NCI-H2107 (cell line): ENCODE measurements at regions not wholly inside any gene's neighbourhood (a gene's known extent, or its start where the extent isn't known, plus 50 kb on each side); places are given as distances from the start of the nearest gene placed in this dataset.

ENCODE experiments used
- DNase-seq: peaks from one replicate; lab custom pipeline; 2025; lab: John Stamatoyannopoulos, UW

- no peak for DNase-seq
Observed at GRCh38 chr18:27826101-27826500, 350.8 kb downstream of the CDH2 start.

GRCh38 chr18:27825689-27826088 is 351.2 kb downstream of the CDH2 start:
- DNase-seq = no peak

DNA sequence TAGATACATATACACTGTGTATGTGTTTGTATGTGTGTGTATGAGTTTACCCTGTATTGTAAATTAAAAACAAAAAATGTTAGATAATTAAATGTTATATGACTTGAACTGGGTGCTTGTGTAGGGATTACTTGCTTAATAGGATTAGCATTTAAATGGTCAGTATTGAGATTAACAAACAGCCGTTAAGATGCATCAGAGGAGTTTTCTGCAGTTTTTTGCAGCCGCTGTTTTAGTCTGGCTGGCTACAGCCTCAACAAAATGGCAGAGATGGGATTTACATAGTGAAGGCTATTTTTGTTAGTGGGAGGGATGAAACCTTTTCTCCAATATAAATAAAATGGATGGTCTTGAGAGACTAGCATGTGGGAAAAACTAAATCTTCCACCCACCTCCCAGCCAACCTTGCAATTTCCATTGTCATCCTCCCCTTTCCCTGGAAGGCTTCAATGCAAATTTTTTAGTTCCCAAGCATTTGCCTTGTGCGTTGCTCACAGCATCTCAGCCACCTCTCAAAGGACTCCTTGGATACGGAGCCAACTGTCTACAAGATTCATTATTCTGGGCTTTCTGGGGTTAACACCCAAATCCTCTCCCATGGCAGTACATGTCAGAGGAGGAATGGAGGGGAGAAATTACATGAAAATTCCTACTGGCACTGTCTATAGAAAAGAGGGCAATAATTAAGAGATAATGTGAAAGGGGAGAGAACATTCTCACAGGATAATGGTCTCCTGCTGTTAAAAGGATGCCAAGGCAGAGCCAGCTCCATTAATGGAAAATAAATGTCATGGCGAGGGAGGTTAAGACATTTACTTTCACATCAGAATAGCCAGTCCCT is 351.9 kb downstream of the CDH2 start:
- DNase-seq = no peak

- DNase-seq = no peak
Observed at GRCh38 chr18:27824275-27824674, 352.7 kb downstream of the CDH2 start.

- no peak for DNase-seq
Observed at GRCh38 chr18:27823053-27823452, 353.9 kb downstream of the CDH2 start.

GRCh38 chr18:27808683-27809082 is 368.2 kb downstream of the CDH2 start:
- DNase-seq = no peak

- no peak for DNase-seq
Observed at GRCh38 chr18:27803957-27804356, 373.0 kb downstream of the CDH2 start.

DNA sequence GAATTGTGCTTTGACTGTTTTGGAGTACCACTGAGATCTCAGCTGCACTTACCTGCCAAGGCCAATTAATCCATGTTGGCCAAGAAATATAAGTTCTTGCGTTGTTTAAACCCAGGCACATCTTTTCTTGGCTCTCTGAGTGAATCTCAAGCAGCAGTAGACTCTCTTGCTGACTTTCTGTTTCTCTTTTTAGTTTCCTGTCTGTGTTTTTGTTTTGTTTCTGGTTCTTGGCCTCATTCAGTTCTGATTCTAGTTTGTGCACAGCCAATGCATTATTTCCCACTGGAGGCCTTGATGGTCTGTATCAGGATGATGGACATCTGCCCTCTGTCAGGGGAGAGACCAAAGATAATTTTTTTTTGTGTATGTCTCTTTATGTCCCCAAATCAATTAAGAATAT is 379.4 kb downstream of the CDH2 start:
- DNase-seq = no peak

GRCh38 chr18:27794181-27794926 is 382.6 kb downstream of the CDH2 start:
- no peak for DNase-seq

DNA sequence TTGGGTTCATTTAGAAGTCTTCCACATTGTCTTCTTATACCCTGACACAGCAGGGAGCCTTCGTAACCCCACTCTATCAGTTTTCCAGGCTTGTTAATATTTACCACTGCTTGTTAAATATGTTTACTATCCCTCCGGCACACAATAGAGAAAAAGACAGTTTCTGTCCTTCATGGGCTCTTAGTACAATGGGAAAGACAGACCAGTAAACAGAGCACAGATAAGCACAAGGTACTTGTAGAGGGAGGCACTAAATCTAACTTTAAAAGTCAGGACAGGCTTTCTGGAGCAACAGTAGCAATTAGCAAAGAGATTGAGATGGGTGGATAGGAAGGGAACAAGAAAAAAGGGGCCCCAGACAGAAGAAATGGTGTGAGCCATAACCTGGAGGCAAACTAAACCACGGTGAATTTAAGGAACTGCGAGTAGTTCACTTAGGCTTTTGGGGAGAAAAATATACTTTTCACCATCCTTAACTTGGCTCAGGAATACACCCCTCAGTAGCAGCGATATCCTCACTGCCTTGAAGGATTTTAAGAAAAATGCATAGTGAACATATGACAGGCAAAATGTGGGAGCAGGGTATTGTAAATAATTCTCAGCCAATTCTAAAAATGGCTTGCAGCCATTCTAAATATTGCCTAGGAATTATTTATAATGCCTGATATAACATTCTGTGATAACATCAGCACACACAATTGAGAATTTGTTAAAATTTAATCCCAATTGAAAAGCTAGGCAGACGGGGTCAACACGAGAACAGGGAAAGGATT is 383.7 kb downstream of the CDH2 start:
- no peak for DNase-seq

DNA sequence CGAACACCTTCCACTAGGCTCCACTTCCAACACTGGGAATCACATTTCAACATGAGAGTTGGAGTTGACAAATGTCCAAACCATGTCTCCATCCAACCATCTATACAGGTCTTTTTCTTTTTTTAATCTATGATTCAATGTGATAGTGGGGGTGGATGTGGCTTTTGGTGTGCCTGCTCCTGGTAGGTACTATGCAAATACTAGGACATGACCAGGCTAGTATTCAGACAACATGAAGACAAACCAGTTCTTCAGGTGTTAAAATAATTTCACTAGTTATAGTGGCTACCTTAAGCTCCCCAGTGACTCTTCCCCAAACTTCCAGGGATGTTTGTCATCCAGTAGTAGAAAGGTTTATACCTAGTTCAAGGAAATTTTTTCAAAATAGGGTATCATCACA is 387.5 kb downstream of the CDH2 start:
- DNase-seq = no peak

DNA sequence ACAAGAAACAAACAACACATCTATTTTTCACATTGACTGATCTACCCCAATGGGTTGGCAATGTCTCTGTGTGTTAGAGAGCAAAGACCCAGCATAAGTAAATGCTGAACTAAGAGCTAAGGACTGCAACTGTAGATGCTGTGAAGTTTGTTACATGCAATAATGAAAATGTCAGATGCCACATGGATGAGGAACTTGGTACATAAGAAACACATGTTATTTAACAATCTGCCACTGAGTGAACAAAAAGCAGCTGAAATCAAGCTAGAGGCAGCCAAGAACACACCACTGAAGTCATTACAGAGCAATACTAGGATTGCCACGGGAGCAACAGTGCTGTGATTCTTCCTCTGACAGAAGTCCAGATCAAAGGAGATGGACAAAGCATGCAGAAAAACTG is 389.4 kb downstream of the CDH2 start:
- no peak for DNase-seq

DNA sequence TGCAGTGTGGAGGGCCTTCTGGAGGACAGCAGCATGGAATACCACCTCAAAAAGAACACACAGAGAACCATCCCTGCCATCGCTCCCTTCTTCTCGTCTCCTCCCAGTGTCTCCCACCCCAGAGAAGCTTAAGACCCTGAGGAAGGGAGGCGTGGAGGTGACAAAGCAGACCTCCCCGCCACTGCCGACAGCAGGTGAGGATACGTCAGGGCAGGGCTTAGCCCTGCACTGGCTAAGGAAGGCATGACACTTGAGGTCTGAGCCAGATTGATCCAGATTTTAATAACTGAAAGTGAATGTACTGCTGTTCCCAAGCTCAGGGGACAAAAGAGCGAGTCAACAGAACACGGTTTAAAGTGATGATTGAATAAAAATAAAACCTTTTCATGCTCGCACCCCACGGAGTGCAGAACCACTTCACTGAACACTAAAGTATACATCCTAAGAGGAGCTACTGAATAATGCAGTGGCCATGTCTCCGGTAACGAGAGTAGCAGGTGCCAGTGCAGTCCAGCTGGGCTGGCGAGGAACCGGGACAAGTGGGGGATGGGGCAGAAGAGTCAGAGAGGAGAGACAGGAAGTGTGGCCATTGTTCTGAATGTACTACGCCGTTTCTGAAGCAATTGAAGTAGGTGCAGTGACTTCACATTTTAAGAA is 391.0 kb downstream of the CDH2 start:
- peak; percentile 84 for DNase-seq

GRCh38 chr18:27780061-27780745 is 396.7 kb downstream of the CDH2 start:
- DNase-seq = no peak

DNA sequence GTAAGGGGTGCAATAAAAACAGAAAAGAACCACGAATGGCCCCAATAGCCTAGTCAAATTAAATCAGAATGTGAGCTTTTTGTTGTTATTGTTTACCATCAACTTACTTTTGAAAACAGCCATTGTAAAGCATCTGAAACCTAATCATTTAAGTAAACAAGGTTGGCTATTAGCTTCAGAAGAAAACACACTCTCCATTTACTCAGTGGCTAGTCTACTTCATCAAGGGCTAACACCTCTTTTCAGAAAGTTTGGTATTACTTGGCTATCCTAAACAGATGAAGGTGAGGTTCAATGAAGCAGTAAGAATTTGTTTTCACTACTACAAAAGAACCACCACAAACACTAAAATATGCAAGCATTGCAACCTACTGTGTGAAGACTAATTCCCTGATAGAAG is 398.0 kb downstream of the CDH2 start:
- DNase-seq = no peak

DNA sequence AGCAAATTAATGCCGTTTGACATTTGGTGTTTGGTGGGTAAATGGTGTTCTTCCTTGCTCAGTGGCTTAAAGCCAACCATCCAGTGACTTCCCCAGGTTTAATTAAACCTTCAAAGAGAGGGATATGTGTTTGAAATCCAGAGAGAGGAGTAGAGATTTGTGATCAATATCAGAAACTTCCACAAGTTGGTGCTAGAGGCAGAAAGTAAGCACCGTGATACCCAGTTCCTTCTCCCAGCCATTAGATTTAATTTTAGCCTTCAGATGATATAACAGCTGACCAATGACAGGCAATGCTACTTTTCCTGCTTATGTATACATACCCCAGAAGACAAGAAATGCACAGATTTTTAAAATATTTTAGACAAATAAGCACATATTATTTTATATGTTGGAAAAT is 398.5 kb downstream of the CDH2 start:
- no peak for DNase-seq

DNA sequence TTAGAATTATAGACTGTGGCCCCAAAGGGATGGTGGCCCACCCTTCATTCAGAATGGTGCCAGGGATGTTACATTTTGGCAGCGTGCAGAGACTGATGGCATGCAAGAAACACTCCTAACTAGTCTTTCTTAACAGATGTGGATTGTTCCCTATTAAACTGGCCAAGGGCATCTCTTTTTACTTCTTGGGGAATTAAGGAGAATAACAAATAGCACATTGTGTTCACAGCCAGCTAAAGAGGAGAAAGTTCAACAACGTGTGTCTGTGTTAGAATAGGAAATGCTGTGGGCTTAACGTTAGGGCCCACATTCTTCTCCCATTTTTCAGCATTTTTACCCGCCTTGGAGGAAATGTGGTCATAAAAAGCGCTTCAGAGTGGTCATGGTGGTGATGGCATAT is 404.8 kb downstream of the CDH2 start:
- DNase-seq = no peak

DNA sequence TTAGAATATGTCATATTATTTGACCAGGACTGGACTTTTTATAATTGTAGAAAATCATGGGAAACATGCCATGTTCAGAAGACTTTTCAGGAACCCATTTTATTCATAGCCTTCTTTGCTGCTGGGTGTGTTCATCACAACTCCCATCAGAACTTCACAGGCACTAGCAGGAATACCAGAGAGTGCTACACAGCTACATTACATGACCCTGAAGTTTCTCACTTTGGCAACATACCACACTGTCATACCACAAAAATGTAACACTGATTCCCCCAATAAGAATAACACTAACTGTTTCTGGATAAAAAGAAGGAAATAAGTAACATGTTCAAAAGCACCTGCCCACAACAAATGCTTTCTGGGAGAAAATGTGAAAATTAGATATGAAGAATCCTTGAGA is 405.4 kb downstream of the CDH2 start:
- no peak for DNase-seq

GRCh38 chr18:27769152-27769551 is 407.8 kb downstream of the CDH2 start:
- no peak for DNase-seq

- no peak for DNase-seq
Observed at GRCh38 chr18:27763936-27764335, 413.0 kb downstream of the CDH2 start.

DNA sequence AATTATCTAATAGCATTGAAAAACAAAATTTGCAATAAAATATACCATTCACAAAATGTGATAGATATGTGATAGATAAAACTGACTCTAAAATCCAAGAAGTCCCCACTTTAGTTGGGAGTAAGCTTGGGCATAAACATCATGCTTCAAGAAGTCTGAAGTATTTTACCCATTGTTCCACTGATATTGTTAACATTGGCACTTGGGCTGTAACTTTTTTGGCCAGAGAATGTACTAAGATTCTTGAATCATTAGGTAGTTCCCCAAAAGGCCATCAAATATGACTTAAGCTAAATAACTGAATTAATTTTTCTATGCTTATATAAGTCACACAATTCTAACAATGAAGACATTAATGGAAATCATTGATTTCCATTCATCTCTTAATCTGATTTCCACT is 413.6 kb downstream of the CDH2 start:
- no peak for DNase-seq

- no peak for DNase-seq
Observed at GRCh38 chr18:27762054-27762453, 414.9 kb downstream of the CDH2 start.
